ENCODE measurements at regions not wholly inside any gene's neighbourhood (a gene's known extent, or its start where the extent isn't known, plus 50 kb on each side); places are given as distances from the start of the nearest gene placed in this dataset.

DNA sequence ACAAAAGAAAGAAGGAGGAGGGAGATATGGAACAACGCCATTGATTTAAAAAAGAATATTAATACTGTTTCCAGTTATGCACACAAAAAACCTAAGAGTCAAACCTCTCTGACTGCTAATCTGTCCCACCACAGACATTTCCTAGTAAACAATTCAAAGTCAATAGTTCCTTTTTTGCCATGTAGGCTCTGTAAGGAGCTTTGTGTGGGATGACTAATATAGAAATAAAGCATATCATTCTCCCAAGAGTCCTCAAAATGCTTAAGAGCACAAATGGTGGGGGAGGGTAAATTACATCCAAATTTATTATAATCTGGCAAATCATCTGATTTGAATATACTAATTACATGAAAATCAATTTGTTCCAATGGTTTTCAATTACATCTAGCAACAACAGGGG lies 155.9 kb upstream of the CNTN4 start:
- in situ Hi-C loops (cut with MboI): no loop called here
- no peaks in the 10 kb centered on the region for H3K79me2 ChIP-seq (ENCODE audit: control insufficient read depth, insufficient read depth, low read length)
- no peak for TF ChIP-seq POLR2H (tag; IDR thresholded peaks at IDR 0.05; ENCODE audit: low read depth)
- TF ChIP-seq ZNF436 (CRISPR knock-in tag; IDR thresholded peaks at IDR 0.05): no peak
- no peak for TF ChIP-seq RFX7 (CRISPR knock-in tag; IDR thresholded peaks at IDR 0.05)
- no peak for TF ChIP-seq NFXL1 (CRISPR knock-in tag; IDR thresholded peaks at IDR 0.05)
- TF ChIP-seq, protein P1, sequence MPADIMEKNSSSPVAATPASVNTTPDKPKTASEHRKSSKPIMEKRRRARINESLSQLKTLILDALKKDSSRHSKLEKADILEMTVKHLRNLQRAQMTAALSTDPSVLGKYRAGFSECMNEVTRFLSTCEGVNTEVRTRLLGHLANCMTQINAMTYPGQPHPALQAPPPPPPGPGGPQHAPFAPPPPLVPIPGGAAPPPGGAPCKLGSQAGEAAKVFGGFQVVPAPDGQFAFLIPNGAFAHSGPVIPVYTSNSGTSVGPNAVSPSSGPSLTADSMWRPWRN (IDR thresholded peaks at IDR 0.05; ENCODE audit: low read depth): no peak
- TF ChIP-seq MAZ (CRISPR knock-in tag; conservative IDR thresholded peaks at IDR 0.05 in 1 of 2, IDR thresholded peaks at IDR 0.05 in 1 of 2): no peak
- TF ChIP-seq ZNF584 (CRISPR knock-in tag; IDR thresholded peaks at IDR 0.05; ENCODE audit: low read depth): no peak
- TF ChIP-seq SMARCE1 (IDR thresholded peaks at IDR 0.05): no peak
- TF ChIP-seq RBM22 (IDR thresholded peaks at IDR 0.05; ENCODE audit: low read depth, low read length, poor library complexity, severe bottlenecking): no peak
- no peak for TF ChIP-seq STAG1 (CRISPR knock-in tag; IDR thresholded peaks at IDR 0.05; ENCODE audit: borderline replicate concordance)
- no peak for TF ChIP-seq CBFB (CRISPR knock-in tag; IDR thresholded peaks at IDR 0.05)
- TF ChIP-seq ELF4 (CRISPR knock-in tag; IDR thresholded peaks at IDR 0.05): no peak
- no peak for TF ChIP-seq BMI1 (IDR thresholded peaks at IDR 0.05; ENCODE audit: low read length)
- no peak for TF ChIP-seq ZFP30 (CRISPR knock-in tag; IDR thresholded peaks at IDR 0.05; ENCODE audit: borderline replicate concordance)
- TF ChIP-seq BRF1 (IDR thresholded peaks at IDR 0.05; ENCODE audit: borderline replicate concordance, extremely low read depth, insufficient read length): no peak
- TF ChIP-seq, protein P2, sequence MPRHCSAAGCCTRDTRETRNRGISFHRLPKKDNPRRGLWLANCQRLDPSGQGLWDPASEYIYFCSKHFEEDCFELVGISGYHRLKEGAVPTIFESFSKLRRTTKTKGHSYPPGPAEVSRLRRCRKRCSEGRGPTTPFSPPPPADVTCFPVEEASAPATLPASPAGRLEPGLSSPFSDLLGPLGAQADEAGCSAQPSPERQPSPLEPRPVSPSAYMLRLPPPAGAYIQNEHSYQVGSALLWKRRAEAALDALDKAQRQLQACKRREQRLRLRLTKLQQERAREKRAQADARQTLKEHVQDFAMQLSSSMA (CRISPR knock-in tag; IDR thresholded peaks at IDR 0.05): no peak
- no peak for TF ChIP-seq SOX6 (IDR thresholded peaks at IDR 0.05)
- intact Hi-C loops (cut with micrococcal nuclease): no loop called here
- 0% methylated on average over 1 of the region's 1 CpG for WGBS (ENCODE audit: insufficient coverage, low coverage, missing lambda C conversion rate)
- H3K4me1 ChIP-seq (replicated peaks in 1 of 2; ENCODE audit: control insufficient read depth in 2 of 2, insufficient read depth in 2 of 2, low read length in 2 of 2): no peaks in the 10 kb centered on the region
- H3K9me3 ChIP-seq (replicated peaks; ENCODE audit: control insufficient read depth, insufficient read depth, low read depth, low read length): peaks cover 2% of the 10 kb centered on the region; the same call in 1 of the 2 replicates
- no peak overlapping the region for H3K27ac ChIP-seq (ENCODE audit: extremely low read depth, low read depth, low read length)
- H3K4me2 ChIP-seq (ENCODE audit: insufficient read depth, low read length): no peak overlapping the region
- no peak overlapping the region for H3K9ac ChIP-seq (ENCODE audit: insufficient read depth in 1 of 2, low read depth in 2 of 2, low read length in 2 of 2)
- ATAC-seq (no peak), DNase-seq (ENCODE audit: extremely low read depth in 1 of 4, low spot score in 3 of 4) (no peak), FAIRE-seq (no peak)
- H3K36me3 ChIP-seq (ENCODE audit: control insufficient read depth, insufficient read depth, low read length): no peaks in the 10 kb centered on the region
- POLR2A ChIA-PET: no interaction called here
- CTCF ChIA-PET (ENCODE audit: low intra/inter-chr PET ratio): no interaction called here
- H2AFZ ChIP-seq (ENCODE audit: low read depth, low read length): no peak overlapping the region
- H3K27me3 ChIP-seq (ENCODE audit: control insufficient read depth in 2 of 2, insufficient read depth in 2 of 2, low read length in 2 of 2): no peaks in the 10 kb centered on the region
- BruUV-seq (replicated peaks): no TSS peak
- H3K9me1 ChIP-seq (ENCODE audit: control insufficient read depth, insufficient read depth, low read length): no peaks in the 10 kb centered on the region
- no peak overlapping the region for H3K4me3 ChIP-seq
- H4K20me1 ChIP-seq (replicated peaks; ENCODE audit: control insufficient read depth, insufficient read depth, low read length): no peaks in the 10 kb centered on the region
